ENCODE measurements at regions not wholly inside any gene's neighbourhood (a gene's known extent, or its start where the extent isn't known, plus 50 kb on each side); places are given as distances from the start of the nearest gene placed in this dataset.

DNA sequence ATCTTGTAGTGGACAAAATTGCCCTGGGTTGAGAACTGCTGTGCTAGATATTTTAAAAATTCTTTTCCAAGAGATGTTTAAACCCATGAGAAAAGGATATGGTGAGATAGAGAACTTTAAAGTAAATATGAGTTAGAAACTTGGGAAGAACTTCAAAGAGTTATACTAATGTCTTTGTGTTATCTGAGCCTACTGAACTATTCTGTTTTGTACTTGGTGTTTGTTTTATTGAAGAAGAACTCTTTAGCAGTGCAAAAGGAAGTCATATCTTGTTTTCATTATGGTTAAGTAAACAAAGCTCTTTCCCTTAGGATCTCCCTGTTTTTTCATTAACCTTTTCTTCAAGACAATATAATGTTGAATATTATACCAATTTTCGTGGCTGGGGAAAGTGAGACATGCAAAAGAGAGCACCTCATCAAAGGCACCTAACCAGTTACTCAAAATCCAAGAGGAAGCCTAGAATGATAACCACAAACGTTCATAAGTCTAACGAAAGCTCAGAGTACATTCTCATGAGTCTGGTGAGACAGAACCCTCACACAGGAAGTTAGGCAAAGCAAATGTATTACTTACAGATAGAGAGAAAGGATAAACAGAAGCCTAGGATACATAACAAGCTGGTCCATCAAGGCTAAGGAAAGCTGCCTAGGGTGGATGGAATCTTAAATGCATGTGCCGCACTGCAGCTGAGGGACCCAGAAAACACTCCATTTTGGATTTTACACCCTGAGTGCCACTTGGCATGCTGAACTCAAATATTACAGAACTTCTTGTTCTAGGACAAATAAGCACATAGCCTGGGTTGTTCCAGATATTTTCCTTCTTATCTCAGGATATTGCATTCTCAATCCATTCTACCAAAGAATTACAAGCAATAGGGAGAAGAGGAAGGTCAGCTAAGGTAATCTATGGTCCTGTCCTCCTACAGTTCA lies 112.5 kb upstream of the ANO3 start:
- RAD21 ChIA-PET (ENCODE audit: low non-redundant PET in 1 of 2, low total read pairs in 2 of 2, uncharacterized antibody in 2 of 2, unreplicated experiment in 2 of 2): no interaction called here
- Histone ChIP-seq H3K27ac (ENCODE audit: low read depth, low read length) (no peak overlapping the region), H3K36me3 (ENCODE audit: control insufficient read depth in 1 of 2, insufficient read depth in 2 of 2, low read length in 2 of 2) (no peaks in the 10 kb centered on the region), H3K79me2 (ENCODE audit: insufficient read depth, low read length) (no peaks in the 10 kb centered on the region), H3K4me2 (ENCODE audit: low read length) (no peak overlapping the region), H2AFZ (ENCODE audit: low read depth, low read length, poor library complexity, severe bottlenecking) (no peak overlapping the region), H3K9me3 (ENCODE audit: control insufficient read depth in 1 of 2, insufficient read depth in 1 of 2, low read depth in 1 of 2, low read length in 2 of 2) (peaks cover 13 to 29% of the 10 kb centered on the region in 2 experiments; a peak in 2 of 4 replicates), H4K20me1 (ENCODE audit: insufficient read depth) (no peaks in the 10 kb centered on the region), H3K4me1 (ENCODE audit: control insufficient read depth in 1 of 2, insufficient read depth in 2 of 2, low read length in 2 of 2) (no peaks in the 10 kb centered on the region), H3K27me3 (ENCODE audit: insufficient read depth, low read length) (no peaks in the 10 kb centered on the region), H3K4me3 (replicated peaks in 1 of 2; ENCODE audit: low read depth in 1 of 2, low read length in 2 of 2) (no peak overlapping the region), H3K9ac (ENCODE audit: low read length) (no peak overlapping the region), H3K9me2 (ENCODE audit: insufficient read depth) (no peaks in the 10 kb centered on the region)
- ATAC-seq (no peak), DNase-seq (ENCODE audit: low read depth, low spot score) (no peak)
- intact Hi-C loops (cut with micrococcal nuclease): no loop called here
- POLR2A ChIA-PET: no interaction called here
- TF ChIP-seq POLR2AphosphoS5 (IDR thresholded peaks at IDR 0.05; ENCODE audit: low read depth, low read length): no peak
- TF ChIP-seq CEBPB (IDR thresholded peaks at IDR 0.05; ENCODE audit: low read depth): no peak
- TF ChIP-seq REST (IDR thresholded peaks at IDR 0.05; ENCODE audit: low read depth): no peak
- no peak for TF ChIP-seq TCF7L2 (IDR thresholded peaks at IDR 0.05; ENCODE audit: borderline replicate concordance, extremely low read depth, insufficient read depth, insufficient read length)
- no peak for TF ChIP-seq JUND (IDR thresholded peaks at IDR 0.05)
- no peak for TF ChIP-seq ELF1 (IDR thresholded peaks at IDR 0.05; ENCODE audit: borderline replicate concordance, low read depth)
- no peak for TF ChIP-seq RAD21 (IDR thresholded peaks at IDR 0.05; ENCODE audit: low read depth)
- TF ChIP-seq MAX (IDR thresholded peaks at IDR 0.05): no peak
- TF ChIP-seq ZNF274 (IDR thresholded peaks at IDR 0.05; ENCODE audit: low read depth, low read length): no peak
- TF ChIP-seq EZH2phosphoT487 (IDR thresholded peaks at IDR 0.05; ENCODE audit: borderline replicate concordance): no peak
- BruUV-seq (replicated peaks): no TSS peak
- CTCF ChIA-PET: no interaction called here

Data from HCT116 (cell line).